ENCODE measurements at regions not wholly inside any gene's neighbourhood (a gene's known extent, or its start where the extent isn't known, plus 50 kb on each side); places are given as distances from the start of the nearest gene placed in this dataset.

GRCh38 chr6:126632271-126632670 is 292.4 kb downstream of the CENPW start:
- intact Hi-C loops (cut with micrococcal nuclease) = no loop called here
- Mint-ChIP-seq H3K36me3 (ENCODE audit: low read depth) (no peaks in the 10 kb centered on the region), H3K9me3 (no peaks in the 10 kb centered on the region), H3K27ac (no peak overlapping the region), H3K4me1 (ENCODE audit: low read depth) (no peaks in the 10 kb centered on the region), H3K27me3 (no peaks in the 10 kb centered on the region), H3K4me3 (no peak overlapping the region)
- DNase-seq = no peak
- ATAC-seq = no peak
- ChIA-PET CTCF (interaction anchor here (0.6 kb wide), 1 partner anchor 128 kb away, joined by 3 read pairs; no protein-coding TSS in a partner anchor), POLR2A (no interaction called here)
- no peak for TF ChIP-seq CTCF (IDR thresholded peaks at IDR 0.05)

- ChIA-PET CTCF (no interaction called here), POLR2A (no interaction called here)
- no peaks in the 10 kb centered on the region for H3K36me3 Mint-ChIP-seq (ENCODE audit: low read depth)
- ATAC-seq = no peak
- no peak overlapping the region for H3K4me3 Mint-ChIP-seq
- no peaks in the 10 kb centered on the region for H3K9me3 Mint-ChIP-seq
- no peak for TF ChIP-seq CTCF (IDR thresholded peaks at IDR 0.05)
- no peaks in the 10 kb centered on the region for H3K27me3 Mint-ChIP-seq
- intact Hi-C loops (cut with micrococcal nuclease) = no loop called here
- no peak for DNase-seq
- H3K27ac Mint-ChIP-seq = no peak overlapping the region
- H3K4me1 Mint-ChIP-seq (ENCODE audit: low read depth) = no peaks in the 10 kb centered on the region
Observed at GRCh38 chr6:126633373-126633772, 293.5 kb downstream of the CENPW start.

GRCh38 chr6:126640356-126640755 is 300.4 kb downstream of the CENPW start:
- ATAC-seq (no peak), DNase-seq (no peak)
- no peaks in the 10 kb centered on the region for H3K27me3 Mint-ChIP-seq
- intact Hi-C loops (cut with micrococcal nuclease) = no loop called here
- no peaks in the 10 kb centered on the region for H3K9me3 Mint-ChIP-seq
- no peaks in the 10 kb centered on the region for H3K36me3 Mint-ChIP-seq (ENCODE audit: low read depth)
- ChIA-PET CTCF (interaction anchor here (0.6 kb wide), 1 partner anchor 459 kb away, joined by 3 read pairs; no protein-coding TSS in a partner anchor), POLR2A (no interaction called here)
- H3K27ac Mint-ChIP-seq = no peak overlapping the region
- H3K4me3 Mint-ChIP-seq = no peak overlapping the region
- no peaks in the 10 kb centered on the region for H3K4me1 Mint-ChIP-seq (ENCODE audit: low read depth)
- TF ChIP-seq CTCF (IDR thresholded peaks at IDR 0.05) = no peak

GRCh38 chr6:126640921-126641320 is 301.0 kb downstream of the CENPW start:
- DNase-seq = no peak
- no peaks in the 10 kb centered on the region for H3K27me3 Mint-ChIP-seq
- no peaks in the 10 kb centered on the region for H3K36me3 Mint-ChIP-seq (ENCODE audit: low read depth)
- ChIA-PET CTCF (no interaction called here), POLR2A (interaction anchor here (0.8 kb wide), 1 partner anchor 289 kb away, joined by 3 read pairs; no protein-coding TSS in a partner anchor)
- H3K4me1 Mint-ChIP-seq (ENCODE audit: low read depth) = no peaks in the 10 kb centered on the region
- TF ChIP-seq CTCF (IDR thresholded peaks at IDR 0.05) = no peak
- no peaks in the 10 kb centered on the region for H3K9me3 Mint-ChIP-seq
- intact Hi-C loops (cut with micrococcal nuclease) = no loop called here
- no peak overlapping the region for H3K4me3 Mint-ChIP-seq
- no peak overlapping the region for H3K27ac Mint-ChIP-seq
- no peak for ATAC-seq

- no peaks in the 10 kb centered on the region for H3K9me3 Mint-ChIP-seq
- ChIA-PET POLR2A (interaction anchor here (0.8 kb wide), 1 partner anchor 290 kb away, joined by 3 read pairs; no protein-coding TSS in a partner anchor), CTCF (no interaction called here)
- no peak overlapping the region for H3K27ac Mint-ChIP-seq
- DNase-seq (no peak), ATAC-seq (no peak)
- intact Hi-C loops (cut with micrococcal nuclease) = no loop called here
- H3K27me3 Mint-ChIP-seq = no peaks in the 10 kb centered on the region
- H3K4me3 Mint-ChIP-seq = no peak overlapping the region
- no peak for TF ChIP-seq CTCF (IDR thresholded peaks at IDR 0.05)
- no peaks in the 10 kb centered on the region for H3K36me3 Mint-ChIP-seq (ENCODE audit: low read depth)
- no peaks in the 10 kb centered on the region for H3K4me1 Mint-ChIP-seq (ENCODE audit: low read depth)
Observed at GRCh38 chr6:126641641-126642040, 301.7 kb downstream of the CENPW start.
